SH-SY5Y (cell line): ENCODE measurements at regions not wholly inside any gene's neighbourhood (a gene's known extent, or its start where the extent isn't known, plus 50 kb on each side); places are given as distances from the start of the nearest gene placed in this dataset.

Source experiments
- GATA2 ChIP-seq: IDR thresholded peaks from 2 replicates; pipeline ENCODE4 v1.6.1; 2011; ENCODE audit warnings: mild to moderate bottlenecking, low read depth, low read length
- GATA3 ChIP-seq: IDR thresholded peaks from 2 replicates; pipeline ENCODE4 v1.6.1; 2011; ENCODE audit warnings: low read depth, mild to moderate bottlenecking, low read length, moderate library complexity

DNA sequence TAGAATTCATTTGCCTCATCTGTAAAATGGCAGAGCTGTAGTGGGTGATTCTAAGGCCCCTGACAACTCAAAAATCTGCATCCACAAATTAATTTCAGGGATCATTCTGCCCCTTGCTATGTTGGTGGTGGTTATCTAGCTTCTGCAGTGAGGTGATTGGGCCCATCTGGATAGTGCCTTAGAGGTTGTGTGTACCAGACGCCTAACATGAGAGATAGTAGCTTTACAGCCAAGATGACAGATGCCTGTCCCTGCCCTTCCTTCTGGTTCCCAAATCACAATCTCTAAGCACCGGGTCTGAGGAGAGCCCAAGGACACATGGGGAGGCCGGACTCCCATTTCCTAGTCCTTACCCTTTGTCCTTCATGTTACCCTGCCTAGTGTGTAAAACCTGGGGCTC lies 51.1 kb upstream of the TNP1 start:
- TF ChIP-seq GATA2 (no peak), GATA3 (no peak)
